ENCODE measurements at regions not wholly inside any gene's neighbourhood (a gene's known extent, or its start where the extent isn't known, plus 50 kb on each side); places are given as distances from the start of the nearest gene placed in this dataset.

DNA sequence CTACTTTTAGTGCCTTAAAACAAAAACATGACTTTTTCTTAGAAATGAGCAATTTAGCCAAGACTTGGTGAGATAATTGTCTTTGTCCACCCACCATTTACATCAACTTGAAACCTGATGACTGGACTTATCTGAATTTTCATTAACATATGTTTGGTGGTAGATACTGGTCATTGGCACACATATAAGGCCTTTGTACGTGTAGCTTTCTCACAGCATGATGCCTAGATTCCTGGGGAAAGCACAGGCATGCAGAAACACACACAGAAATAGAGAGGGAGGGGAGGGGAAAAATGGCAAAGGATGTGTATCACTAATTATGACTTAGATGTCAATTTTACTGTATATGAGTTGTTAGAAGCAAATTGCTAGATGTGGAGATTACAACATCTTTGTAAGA, 488.4 kb downstream of the NXPH1 start:
- no peaks in the 10 kb centered on the region for H3K27me3 ChIP-seq
- no peaks in the 10 kb centered on the region for H3K4me1 ChIP-seq (ENCODE audit: insufficient read depth)
- H3K4me3 ChIP-seq, result no peak overlapping the region
- no peak for TF ChIP-seq EP300 (IDR thresholded peaks at IDR 0.05)
- TF ChIP-seq, protein P1, sequence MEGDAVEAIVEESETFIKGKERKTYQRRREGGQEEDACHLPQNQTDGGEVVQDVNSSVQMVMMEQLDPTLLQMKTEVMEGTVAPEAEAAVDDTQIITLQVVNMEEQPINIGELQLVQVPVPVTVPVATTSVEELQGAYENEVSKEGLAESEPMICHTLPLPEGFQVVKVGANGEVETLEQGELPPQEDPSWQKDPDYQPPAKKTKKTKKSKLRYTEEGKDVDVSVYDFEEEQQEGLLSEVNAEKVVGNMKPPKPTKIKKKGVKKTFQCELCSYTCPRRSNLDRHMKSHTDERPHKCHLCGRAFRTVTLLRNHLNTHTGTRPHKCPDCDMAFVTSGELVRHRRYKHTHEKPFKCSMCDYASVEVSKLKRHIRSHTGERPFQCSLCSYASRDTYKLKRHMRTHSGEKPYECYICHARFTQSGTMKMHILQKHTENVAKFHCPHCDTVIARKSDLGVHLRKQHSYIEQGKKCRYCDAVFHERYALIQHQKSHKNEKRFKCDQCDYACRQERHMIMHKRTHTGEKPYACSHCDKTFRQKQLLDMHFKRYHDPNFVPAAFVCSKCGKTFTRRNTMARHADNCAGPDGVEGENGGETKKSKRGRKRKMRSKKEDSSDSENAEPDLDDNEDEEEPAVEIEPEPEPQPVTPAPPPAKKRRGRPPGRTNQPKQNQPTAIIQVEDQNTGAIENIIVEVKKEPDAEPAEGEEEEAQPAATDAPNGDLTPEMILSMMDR (IDR thresholded peaks at IDR 0.05), result no peak
- H3K36me3 ChIP-seq, result no peaks in the 10 kb centered on the region
- H3K9me3 ChIP-seq, result no peaks in the 10 kb centered on the region
- no peak for DNase-seq
- WGBS, 3 donors, result 25 to 35% (median 27%) methylated on average over 1 of the region's 1 CpG
- intact Hi-C loops (cut with DNase I), result no loop called here
- H3K27ac ChIP-seq, result no peak overlapping the region

DNA sequence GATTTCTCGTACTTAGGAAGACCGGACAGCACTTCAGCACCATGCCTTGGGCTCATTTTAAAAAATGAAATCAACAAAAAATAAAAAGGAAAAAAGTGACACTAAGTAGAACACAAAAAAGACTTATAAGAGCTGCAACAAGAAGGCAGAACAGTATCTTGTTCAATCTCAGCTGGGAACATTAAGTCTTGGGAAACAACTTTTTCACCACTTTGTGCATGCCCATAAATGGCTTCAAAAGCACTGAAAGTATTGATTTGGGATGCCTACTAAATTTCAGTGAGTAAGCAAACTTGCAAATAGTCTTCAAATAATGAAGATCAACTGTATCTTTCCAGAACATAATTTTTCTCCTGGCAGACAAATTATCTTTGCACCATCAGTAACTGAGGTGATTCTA, 489.3 kb downstream of the NXPH1 start:
- no peak overlapping the region for H3K27ac ChIP-seq
- H3K9me3 ChIP-seq, result no peaks in the 10 kb centered on the region
- H3K4me1 ChIP-seq (ENCODE audit: insufficient read depth), result no peaks in the 10 kb centered on the region
- 83 to 92% (median 85%) methylated on average over 2 of the region's 2 CpGs for WGBS, 3 donors
- TF ChIP-seq, protein P1 (IDR thresholded peaks at IDR 0.05), result no peak
- TF ChIP-seq POLR2A (IDR thresholded peaks at IDR 0.05), result no peak
- no peak for TF ChIP-seq EP300 (IDR thresholded peaks at IDR 0.05)
- no peak for DNase-seq
- intact Hi-C loops (cut with DNase I), result no loop called here
- H3K36me3 ChIP-seq, result no peaks in the 10 kb centered on the region
- no peaks in the 10 kb centered on the region for H3K27me3 ChIP-seq
- H3K4me3 ChIP-seq, result no peak overlapping the region

DNA sequence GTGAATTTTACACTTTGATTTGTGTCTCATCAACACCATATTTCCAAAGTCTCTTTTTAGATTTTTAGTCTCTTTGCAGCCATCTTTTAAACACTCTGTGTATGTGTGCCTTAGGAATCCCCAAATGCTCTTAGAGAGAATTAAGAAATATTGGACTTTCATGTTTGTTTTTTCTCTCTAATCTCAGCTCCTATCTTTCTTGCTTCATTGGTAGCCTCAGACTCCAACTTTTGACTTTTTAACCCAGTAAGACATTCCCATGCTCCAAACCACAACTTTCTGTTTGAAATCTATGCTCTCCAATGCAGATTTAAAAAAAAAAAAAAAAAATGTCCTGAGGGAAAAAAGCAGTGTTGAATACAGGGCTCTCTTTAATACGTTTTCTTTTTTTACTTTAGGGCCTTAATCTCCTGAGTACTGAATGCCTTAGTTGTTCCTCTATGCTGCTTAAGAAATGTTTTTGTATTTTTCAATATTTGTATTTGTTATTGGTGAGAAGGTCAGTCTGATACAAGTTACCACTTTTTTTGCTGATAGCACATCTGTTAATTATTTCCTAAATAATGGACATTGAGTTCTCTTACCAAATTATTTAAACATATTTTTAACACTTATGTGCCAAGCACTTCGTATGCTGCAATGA, 489.9 kb downstream of the NXPH1 start:
- H3K9me3 ChIP-seq, result no peaks in the 10 kb centered on the region
- no peaks in the 10 kb centered on the region for H3K36me3 ChIP-seq
- TF ChIP-seq, protein P1 (IDR thresholded peaks at IDR 0.05), result no peak
- no peak for TF ChIP-seq POLR2A (IDR thresholded peaks at IDR 0.05)
- TF ChIP-seq EP300 (IDR thresholded peaks at IDR 0.05), result no peak
- 33 to 53% (median 43%) methylated on average over 2 of the region's 2 CpGs for WGBS, 3 donors
- DNase-seq, result no peak
- no peak overlapping the region for H3K4me3 ChIP-seq
- intact Hi-C loops (cut with DNase I), result no loop called here
- no peak overlapping the region for H3K27ac ChIP-seq
- no peaks in the 10 kb centered on the region for H3K4me1 ChIP-seq (ENCODE audit: insufficient read depth)
- no peaks in the 10 kb centered on the region for H3K27me3 ChIP-seq

DNA sequence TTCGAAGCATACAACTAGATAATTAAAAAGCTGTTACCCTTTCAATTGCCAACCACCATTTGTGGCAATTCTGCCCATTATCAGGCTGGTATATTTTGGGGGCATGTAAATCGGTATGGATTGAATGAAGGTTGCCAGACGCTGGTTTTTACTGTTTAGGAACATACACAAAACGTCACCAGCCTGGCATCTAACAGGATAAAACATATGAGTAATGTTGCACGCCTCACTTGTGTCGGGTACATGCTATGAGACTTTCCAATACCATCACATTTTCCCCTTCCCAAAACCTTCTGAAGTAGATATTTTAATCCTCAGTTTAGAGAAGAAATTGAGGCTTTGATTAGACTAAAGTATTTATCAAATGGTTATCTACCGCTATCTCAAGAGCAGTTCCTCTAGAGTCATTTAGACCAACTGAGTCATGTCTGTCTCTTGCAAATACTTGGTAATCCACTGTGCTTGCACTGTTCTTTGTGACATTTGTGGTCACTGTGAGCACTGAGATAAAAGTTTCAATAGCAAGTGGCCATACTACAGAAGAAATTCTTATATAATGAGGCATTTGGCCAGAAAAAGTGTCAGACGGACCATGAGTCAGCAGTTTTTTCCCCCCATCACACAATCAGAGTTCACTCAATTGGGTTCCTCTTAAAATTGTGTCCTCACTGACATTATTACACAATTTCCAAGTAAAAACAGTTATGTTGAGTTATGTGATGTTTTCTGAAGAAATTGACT, 498.7 kb downstream of the NXPH1 start:
- no peak for TF ChIP-seq POLR2A (IDR thresholded peaks at IDR 0.05)
- TF ChIP-seq, protein P1 (IDR thresholded peaks at IDR 0.05), result no peak
- no peak for TF ChIP-seq EP300 (IDR thresholded peaks at IDR 0.05)
- intact Hi-C loops (cut with DNase I), result no loop called here
- no peaks in the 10 kb centered on the region for H3K4me1 ChIP-seq (ENCODE audit: insufficient read depth)
- H3K36me3 ChIP-seq, result no peaks in the 10 kb centered on the region
- DNase-seq, result no peak
- no peaks in the 10 kb centered on the region for H3K27me3 ChIP-seq
- H3K27ac ChIP-seq, result no peak overlapping the region
- 69 to 80% (median 76%) methylated on average over 8 of the region's 8 CpGs for WGBS, 3 donors
- no peaks in the 10 kb centered on the region for H3K9me3 ChIP-seq
- H3K4me3 ChIP-seq, result no peak overlapping the region
